Mucosa of descending colon (tissue), 3 donors: ENCODE measurements at regions not wholly inside any gene's neighbourhood (a gene's known extent, or its start where the extent isn't known, plus 50 kb on each side); places are given as distances from the start of the nearest gene placed in this dataset.

Experiments used
- ATAC-seq: fragments of 200-7000 bp; cut with Tn5 transposase; one replicate; pipeline ENCODE4 v1.9.1; 2020; ENCODE audit warnings: mild to moderate bottlenecking, moderate library complexity
- DNase-seq, 3 donors: peaks; one replicate each; pipeline ENCODE4 v3.0.0-alpha.2; 2020
- H3K36me3 ChIP-seq: fragments of 200-600 bp; one replicate; pipeline ENCODE4 v1.8.0; 2021; ENCODE audit warnings: low read depth, mild to moderate bottlenecking
- H3K4me1 ChIP-seq: fragments of 200-600 bp; one replicate; pipeline ENCODE4 v1.8.0; 2021; ENCODE audit warnings: low read depth, mild to moderate bottlenecking
- H3K4me3 ChIP-seq: fragments of 200-600 bp; one replicate; pipeline ENCODE4 v1.8.0; 2021; ENCODE audit warnings: mild to moderate bottlenecking
- H3K9me3 ChIP-seq: fragments of 200-600 bp; one replicate; pipeline ENCODE4 v1.8.0; 2021; ENCODE audit warnings: mild to moderate bottlenecking
- intact Hi-C, 2 donors: fragments of 100-400 bp; cut with DNase I in 1 of 2; cut with micrococcal nuclease in 1 of 2; formaldehyde crosslinking; loops; one replicate each; pipeline versions ENCODE4 v1.11.0 to v1.11.1; 2022; cut with DNase I, micrococcal nuclease
- TF ChIP-seq, protein P1 (sequence below): fragments of 200-600 bp; IDR thresholded peaks from one replicate; pipeline ENCODE4 v1.8.0; 2022; ENCODE audit warnings: antibody characterized with exemption, mild to moderate bottlenecking
- donor health status: DM: no; HTN: no; CAD: no; lungs with moderate emphysema.
- donor health status: DM: no; HTN: no; CAD: no.
- donor health status: DM: no; HTN: yes; CAD: no.

DNA sequence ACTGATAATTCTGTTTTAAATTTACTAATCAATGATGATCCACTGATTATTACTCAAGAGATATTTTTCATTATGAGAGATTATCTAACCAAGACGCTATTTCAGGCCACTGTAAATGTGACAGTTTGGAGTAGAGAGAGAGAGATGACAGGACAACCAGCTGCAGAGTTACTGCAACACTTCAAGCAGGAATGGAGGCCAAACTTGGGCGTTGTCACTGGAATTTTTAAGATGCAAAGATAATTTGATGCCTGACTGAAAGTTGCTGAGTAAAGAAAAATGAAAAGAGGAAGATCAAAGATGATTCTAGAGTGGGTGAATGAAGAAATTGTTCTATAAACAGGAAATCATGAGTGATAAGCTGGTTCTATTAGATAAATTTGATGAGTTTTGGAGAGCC, 1302.1 kb upstream of the TMEFF2 start:
- ATAC-seq = no peak
- H3K4me1 ChIP-seq = no peaks in the 10 kb centered on the region
- DNase-seq = no peak
- no peaks in the 10 kb centered on the region for H3K36me3 ChIP-seq
- no peaks in the 10 kb centered on the region for H3K9me3 ChIP-seq
- intact Hi-C loops = no loop called here
- no peak overlapping the region for H3K4me3 ChIP-seq
- TF ChIP-seq, protein P1, sequence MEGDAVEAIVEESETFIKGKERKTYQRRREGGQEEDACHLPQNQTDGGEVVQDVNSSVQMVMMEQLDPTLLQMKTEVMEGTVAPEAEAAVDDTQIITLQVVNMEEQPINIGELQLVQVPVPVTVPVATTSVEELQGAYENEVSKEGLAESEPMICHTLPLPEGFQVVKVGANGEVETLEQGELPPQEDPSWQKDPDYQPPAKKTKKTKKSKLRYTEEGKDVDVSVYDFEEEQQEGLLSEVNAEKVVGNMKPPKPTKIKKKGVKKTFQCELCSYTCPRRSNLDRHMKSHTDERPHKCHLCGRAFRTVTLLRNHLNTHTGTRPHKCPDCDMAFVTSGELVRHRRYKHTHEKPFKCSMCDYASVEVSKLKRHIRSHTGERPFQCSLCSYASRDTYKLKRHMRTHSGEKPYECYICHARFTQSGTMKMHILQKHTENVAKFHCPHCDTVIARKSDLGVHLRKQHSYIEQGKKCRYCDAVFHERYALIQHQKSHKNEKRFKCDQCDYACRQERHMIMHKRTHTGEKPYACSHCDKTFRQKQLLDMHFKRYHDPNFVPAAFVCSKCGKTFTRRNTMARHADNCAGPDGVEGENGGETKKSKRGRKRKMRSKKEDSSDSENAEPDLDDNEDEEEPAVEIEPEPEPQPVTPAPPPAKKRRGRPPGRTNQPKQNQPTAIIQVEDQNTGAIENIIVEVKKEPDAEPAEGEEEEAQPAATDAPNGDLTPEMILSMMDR = no peak

DNA sequence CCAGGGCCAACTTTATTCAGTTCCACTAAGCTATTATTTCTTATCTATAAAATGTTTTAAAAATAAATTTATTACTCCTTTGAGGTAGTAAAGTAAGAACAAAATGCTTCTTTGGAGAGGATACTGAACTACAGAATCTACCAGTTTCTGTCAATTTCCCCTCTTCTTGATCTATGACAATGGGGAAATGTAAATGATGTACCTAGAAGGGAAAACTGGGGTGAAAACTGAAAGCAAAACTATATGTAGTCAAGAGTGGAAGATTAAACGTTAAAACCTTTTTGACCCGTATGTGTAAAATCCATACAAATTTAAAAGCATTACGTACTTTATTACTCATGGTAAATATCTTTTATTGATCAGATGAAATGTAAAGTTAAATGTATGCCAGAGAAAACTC, 1287.8 kb upstream of the TMEFF2 start:
- no peak for DNase-seq
- no peaks in the 10 kb centered on the region for H3K36me3 ChIP-seq
- no peak for ATAC-seq
- no peaks in the 10 kb centered on the region for H3K4me1 ChIP-seq
- no peaks in the 10 kb centered on the region for H3K9me3 ChIP-seq
- intact Hi-C loops = no loop called here
- TF ChIP-seq, protein P1 = no peak
- no peak overlapping the region for H3K4me3 ChIP-seq

DNA sequence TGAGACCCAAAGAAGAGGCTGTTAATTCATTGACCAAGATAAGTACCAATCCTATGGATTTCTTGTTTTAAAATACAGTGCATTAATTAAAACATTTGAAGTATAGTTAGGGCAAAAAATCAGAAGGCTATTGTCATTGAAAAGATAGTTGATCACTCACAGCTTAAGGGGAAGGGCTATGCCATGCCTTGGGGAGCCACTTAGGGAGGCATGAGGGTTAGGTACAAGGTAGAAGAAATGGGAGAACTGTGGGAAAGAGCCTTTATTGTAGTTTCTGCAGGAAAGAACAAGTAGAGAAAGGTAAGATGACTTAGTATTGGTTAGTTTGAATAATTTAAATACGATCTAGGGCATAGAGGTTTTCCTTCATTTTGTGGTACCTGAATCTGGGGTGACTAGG, 1285.5 kb upstream of the TMEFF2 start:
- intact Hi-C loops = no loop called here
- TF ChIP-seq, protein P1 = no peak
- Histone ChIP-seq H3K4me1 (no peaks in the 10 kb centered on the region), H3K4me3 (no peak overlapping the region), H3K36me3 (no peaks in the 10 kb centered on the region), H3K9me3 (no peaks in the 10 kb centered on the region)
- DNase-seq (no peak), ATAC-seq (no peak)

DNA sequence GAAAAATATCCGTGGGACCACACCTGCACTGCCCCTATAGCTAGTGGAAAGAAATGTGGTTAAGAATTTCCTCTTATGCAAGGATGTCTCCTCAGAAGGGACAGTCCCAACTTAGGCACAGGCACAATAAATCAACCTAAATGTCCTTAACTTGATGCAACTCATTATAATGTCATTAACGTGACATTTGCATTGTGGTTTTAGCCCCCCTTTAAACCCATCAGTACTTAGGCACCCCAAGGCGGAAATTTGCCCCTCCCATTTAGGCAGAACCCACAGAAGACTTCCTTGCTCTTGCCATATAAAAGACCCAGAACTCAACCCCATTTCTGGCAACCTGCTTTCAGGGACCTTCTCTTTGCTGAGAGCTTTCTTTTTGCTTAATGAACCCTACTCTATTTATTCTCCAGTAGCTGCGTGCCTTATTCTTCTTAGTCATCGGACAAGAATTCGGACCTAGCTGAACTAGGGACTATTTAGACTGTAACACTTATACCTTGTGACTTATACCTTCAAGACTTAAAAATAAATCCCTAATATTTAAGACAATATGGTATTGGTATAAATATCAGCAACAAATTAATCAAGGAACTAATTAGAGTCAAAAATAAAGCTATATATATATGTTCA, 1281.6 kb upstream of the TMEFF2 start:
- Histone ChIP-seq H3K36me3 (no peaks in the 10 kb centered on the region), H3K9me3 (no peaks in the 10 kb centered on the region), H3K4me1 (no peaks in the 10 kb centered on the region), H3K4me3 (no peak overlapping the region)
- intact Hi-C loops = no loop called here
- no peak for DNase-seq
- ATAC-seq = no peak
- TF ChIP-seq, protein P1 = no peak

DNA sequence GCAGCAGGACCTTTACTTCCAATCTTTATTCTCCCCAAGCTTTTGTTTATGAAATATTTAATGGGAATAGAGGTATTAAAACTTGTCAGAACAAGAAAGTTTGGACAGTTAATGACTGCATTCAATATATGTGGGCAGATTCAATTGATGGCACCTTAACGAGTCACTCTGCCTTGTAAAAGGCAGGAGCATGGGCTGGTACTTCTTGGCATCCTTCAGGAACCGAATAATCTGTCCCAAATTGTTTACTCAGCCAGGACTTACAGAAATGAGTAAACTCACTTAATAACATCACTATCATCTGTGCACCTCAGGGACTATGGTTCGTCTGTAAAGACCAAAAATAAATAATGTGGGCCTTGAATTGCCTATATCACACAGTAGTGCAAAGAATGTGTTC, 1280.3 kb upstream of the TMEFF2 start:
- H3K4me1 ChIP-seq = no peaks in the 10 kb centered on the region
- TF ChIP-seq, protein P1 = no peak
- intact Hi-C loops = no loop called here
- H3K36me3 ChIP-seq = no peaks in the 10 kb centered on the region
- ATAC-seq (no peak), DNase-seq (no peak)
- H3K9me3 ChIP-seq = no peaks in the 10 kb centered on the region
- H3K4me3 ChIP-seq = no peak overlapping the region

DNA sequence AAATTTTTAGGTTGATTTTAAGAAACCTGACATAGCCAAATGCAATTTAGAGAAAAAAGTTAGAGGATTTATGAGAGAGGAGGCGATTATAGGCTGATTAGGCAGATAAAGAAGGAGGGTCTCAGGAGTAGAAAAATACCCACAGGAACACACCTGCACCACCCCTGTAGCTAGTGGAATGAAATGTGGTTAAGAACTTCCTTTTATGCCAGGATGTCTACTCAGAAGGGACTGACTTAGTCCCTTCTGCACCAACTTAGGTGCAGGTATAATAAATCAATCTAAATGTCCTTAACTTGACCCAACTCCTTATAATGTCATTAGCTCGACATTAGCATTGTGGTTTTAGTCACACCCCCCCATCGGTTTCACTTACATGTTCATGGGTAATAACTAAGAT, 1274.5 kb upstream of the TMEFF2 start:
- ATAC-seq (no peak), DNase-seq (no peak)
- Histone ChIP-seq H3K36me3 (no peaks in the 10 kb centered on the region), H3K4me3 (no peak overlapping the region), H3K9me3 (no peaks in the 10 kb centered on the region), H3K4me1 (no peaks in the 10 kb centered on the region)
- TF ChIP-seq, protein P1 = no peak
- intact Hi-C loops = no loop called here
